CD14-positive monocyte (primary cell): ENCODE measurements at regions not wholly inside any gene's neighbourhood (a gene's known extent, or its start where the extent isn't known, plus 50 kb on each side); places are given as distances from the start of the nearest gene placed in this dataset.

ENCODE experiments used
- DNase-seq, 3 donors: peaks; one replicate each; pipeline ENCODE4 v3.0.0-alpha.2; 2011 to 2022
- H2AFZ ChIP-seq: 2 replicates; pipeline ENCODE4 v1.6.0; 2012; ENCODE audit warnings: mild to moderate bottlenecking, low read depth, low read length, inconsistent platforms; ENCODE audit not compliant: insufficient read depth, poor library complexity, severe bottlenecking
- H3K27ac ChIP-seq, 2 donors: 1 replicate in 1 of 2; 2 replicates in 1 of 2; pipeline ENCODE4 v1.5.1; 2012 to 2013; ENCODE audit warnings: low read length in 2 of 2, control low read depth in 1 of 2, inconsistent platforms in 1 of 2, low read depth in 1 of 2, mild to moderate bottlenecking in 1 of 2
- H3K27me3 ChIP-seq, 2 donors: one replicate each; pipeline versions ENCODE4 v1.6.0 to v1.6.1; 2011 to 2013; ENCODE audit warnings: low read length in 2 of 2; ENCODE audit not compliant: control insufficient read depth in 2 of 2, insufficient read depth in 2 of 2
- H3K36me3 ChIP-seq, 2 donors: replicated peaks in 1 of 2; 1 replicate in 1 of 2; 2 replicates in 1 of 2; pipeline versions ENCODE4 v1.5.1 to v1.6.1; 2012 to 2013; ENCODE audit warnings: low read length in 2 of 2, control low read depth in 1 of 2, inconsistent platforms in 1 of 2, mild to moderate bottlenecking in 1 of 2; ENCODE audit not compliant: insufficient read depth in 2 of 2, control insufficient read depth in 1 of 2
- H3K4me1 ChIP-seq, 2 donors: 1 replicate in 1 of 2; 2 replicates in 1 of 2; pipeline versions ENCODE4 v1.5.1 to v1.6.1; 2012 to 2013; ENCODE audit warnings: low read length in 2 of 2, control low read depth in 1 of 2, inconsistent platforms in 1 of 2, mild to moderate bottlenecking in 1 of 2, moderate library complexity in 1 of 2; ENCODE audit not compliant: insufficient read depth in 2 of 2, control insufficient read depth in 1 of 2
- H3K4me2 ChIP-seq: replicated peaks from 2 replicates; pipeline ENCODE3; 2012; ENCODE audit warnings: low read length, moderate library complexity, mild to moderate bottlenecking; ENCODE audit not compliant: poor library complexity, severe bottlenecking; ENCODE audit errors: extremely low read depth
- H3K4me3 ChIP-seq, 3 experiments: fragments of 200-600 bp in 1 of 3; sonication (generic) in 1 of 3; replicated peaks in 1 of 3; 1 replicate in 2 of 3; 2 replicates in 1 of 3; pipeline ENCODE4 v1.5.1; 2011 to 2013; ENCODE audit warnings: low read length in 3 of 3, mild to moderate bottlenecking in 3 of 3, control low read depth in 2 of 3, low read depth in 2 of 3, inconsistent platforms in 1 of 3, moderate library complexity in 1 of 3
- H3K79me2 ChIP-seq: 2 replicates; pipeline ENCODE4 v1.6.0; 2012; ENCODE audit warnings: mild to moderate bottlenecking, control low read depth, inconsistent platforms, low read length, moderate library complexity; ENCODE audit not compliant: insufficient read depth
- H3K9ac ChIP-seq: 2 replicates; pipeline ENCODE4 v1.6.0; 2017; ENCODE audit warnings: low read length, mild to moderate bottlenecking; ENCODE audit not compliant: insufficient read depth, poor library complexity, severe bottlenecking
- H3K9me3 ChIP-seq, 2 donors: replicated peaks in 1 of 2; 1 replicate in 1 of 2; 2 replicates in 1 of 2; pipeline versions ENCODE4 v1.5.1 to v1.6.1; 2012 to 2013; ENCODE audit warnings: low read length in 2 of 2, control low read depth in 1 of 2; ENCODE audit not compliant: control insufficient read depth in 1 of 2, insufficient read depth in 1 of 2
- H4K20me1 ChIP-seq: 2 replicates; pipeline ENCODE4 v1.6.0; 2012; ENCODE audit warnings: mild to moderate bottlenecking, low read length, control low read depth, moderate library complexity; ENCODE audit not compliant: insufficient read depth
- H3K27ac Mint-ChIP-seq, 7 donors: one replicate each; pipeline ENCODE4 v1.8.0; 2020; ENCODE audit warnings: mild to moderate bottlenecking in 7 of 7, mixed read lengths in 7 of 7, moderate library complexity in 6 of 7, inconsistent platforms in 2 of 7
- H3K27me3 Mint-ChIP-seq, 3 donors: one replicate each; pipeline ENCODE4 v1.8.0; 2021 to 2022; ENCODE audit warnings: low read depth in 3 of 3, mild to moderate bottlenecking in 3 of 3, mixed read lengths in 3 of 3, moderate library complexity in 3 of 3, inconsistent platforms in 1 of 3
- H3K36me3 Mint-ChIP-seq, 2 donors: one replicate each; pipeline ENCODE4 v1.8.0; 2020; ENCODE audit warnings: mixed read lengths in 2 of 2, inconsistent platforms in 1 of 2, mild to moderate bottlenecking in 1 of 2
- H3K4me1 Mint-ChIP-seq: one replicate; pipeline ENCODE4 v1.8.0; 2020; ENCODE audit warnings: mild to moderate bottlenecking, mixed read lengths
- H3K4me3 Mint-ChIP-seq, 2 donors: one replicate each; pipeline ENCODE4 v1.8.0; 2020; ENCODE audit warnings: mild to moderate bottlenecking in 2 of 2, mixed read lengths in 2 of 2, moderate library complexity in 1 of 2
- H3K9me3 Mint-ChIP-seq, 7 donors: one replicate each; pipeline ENCODE4 v1.8.0; 2020 to 2022; ENCODE audit warnings: mixed read lengths in 7 of 7, mild to moderate bottlenecking in 6 of 7, moderate library complexity in 6 of 7, inconsistent platforms in 2 of 7
- WGBS: methylation state at CpG from one replicate; pipeline ENCODE4 v1.1.5; 2013; ENCODE audit warnings: missing lambda C conversion rate; ENCODE audit not compliant: insufficient coverage; 5-methylcytosine and 5-hydroxymethylcytosine counted together
- intact Hi-C, 2 donors: fragments of 100-400 bp; cut with micrococcal nuclease; formaldehyde crosslinking; loops; one replicate each; pipeline versions ENCODE4 v1.15.0 to v1.15.1; 2023
- TF ChIP-seq, protein P1 (sequence below): fragments of 200-600 bp; IDR thresholded peaks from one replicate; pipeline ENCODE4 v1.8.0; 2022; ENCODE audit warnings: antibody characterized with exemption, mild to moderate bottlenecking

DNA sequence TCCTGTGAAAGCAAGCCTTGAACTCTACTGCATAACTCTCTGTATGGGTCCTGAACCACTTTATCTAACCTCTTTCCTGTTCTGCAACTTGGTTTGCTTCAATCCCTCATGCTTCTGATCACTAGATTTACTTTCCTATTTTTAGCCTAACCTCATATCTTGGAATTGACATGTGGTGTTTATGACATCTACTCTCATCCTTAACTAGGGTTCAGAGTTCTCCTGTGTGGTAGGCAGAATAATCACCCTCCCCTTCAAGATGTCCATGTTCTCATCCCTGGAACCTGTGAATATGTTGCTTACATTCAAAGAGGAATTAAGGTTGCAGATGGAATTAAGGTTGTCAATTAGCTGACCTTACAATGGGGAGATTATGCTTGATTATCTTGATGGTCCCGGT is 67.4 kb upstream of the STXBP6 start:
- H2AFZ ChIP-seq, result no peak overlapping the region
- H3K36me3 ChIP-seq, result no peaks in the 10 kb centered on the region
- peaks cover 3 to 8% of the 10 kb centered on the region in 2 donors for H3K4me1 ChIP-seq
- no peak overlapping the region for H3K4me2 ChIP-seq
- Mint-ChIP-seq H3K4me1 (peaks cover 5% of the 10 kb centered on the region), H3K4me3 (no peak overlapping the region), H3K27ac (peak overlapping the region in 1 of 7 donors; percentile 25), H3K9me3 (peaks cover 0 to 5% (median 3%) of the 10 kb centered on the region in 7 donors), H3K27me3 (peaks cover 0 to 10% (median 8%) of the 10 kb centered on the region in 3 donors), H3K36me3 (no peaks in the 10 kb centered on the region)
- H3K79me2 ChIP-seq, result no peaks in the 10 kb centered on the region
- H3K9ac ChIP-seq, result no peak overlapping the region
- DNase-seq, result no peak
- H4K20me1 ChIP-seq, result no peaks in the 10 kb centered on the region
- WGBS, result 100% methylated on average over 1 of the region's 1 CpG
- TF ChIP-seq, protein P1, sequence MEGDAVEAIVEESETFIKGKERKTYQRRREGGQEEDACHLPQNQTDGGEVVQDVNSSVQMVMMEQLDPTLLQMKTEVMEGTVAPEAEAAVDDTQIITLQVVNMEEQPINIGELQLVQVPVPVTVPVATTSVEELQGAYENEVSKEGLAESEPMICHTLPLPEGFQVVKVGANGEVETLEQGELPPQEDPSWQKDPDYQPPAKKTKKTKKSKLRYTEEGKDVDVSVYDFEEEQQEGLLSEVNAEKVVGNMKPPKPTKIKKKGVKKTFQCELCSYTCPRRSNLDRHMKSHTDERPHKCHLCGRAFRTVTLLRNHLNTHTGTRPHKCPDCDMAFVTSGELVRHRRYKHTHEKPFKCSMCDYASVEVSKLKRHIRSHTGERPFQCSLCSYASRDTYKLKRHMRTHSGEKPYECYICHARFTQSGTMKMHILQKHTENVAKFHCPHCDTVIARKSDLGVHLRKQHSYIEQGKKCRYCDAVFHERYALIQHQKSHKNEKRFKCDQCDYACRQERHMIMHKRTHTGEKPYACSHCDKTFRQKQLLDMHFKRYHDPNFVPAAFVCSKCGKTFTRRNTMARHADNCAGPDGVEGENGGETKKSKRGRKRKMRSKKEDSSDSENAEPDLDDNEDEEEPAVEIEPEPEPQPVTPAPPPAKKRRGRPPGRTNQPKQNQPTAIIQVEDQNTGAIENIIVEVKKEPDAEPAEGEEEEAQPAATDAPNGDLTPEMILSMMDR, result no peak
- H3K27ac ChIP-seq, result no peak overlapping the region
- intact Hi-C loops, result no loop called here
- no peak overlapping the region for H3K4me3 ChIP-seq
- H3K9me3 ChIP-seq, result no peaks in the 10 kb centered on the region
- H3K27me3 ChIP-seq, result peaks cover 0 to 5% of the 10 kb centered on the region in 2 donors

DNA sequence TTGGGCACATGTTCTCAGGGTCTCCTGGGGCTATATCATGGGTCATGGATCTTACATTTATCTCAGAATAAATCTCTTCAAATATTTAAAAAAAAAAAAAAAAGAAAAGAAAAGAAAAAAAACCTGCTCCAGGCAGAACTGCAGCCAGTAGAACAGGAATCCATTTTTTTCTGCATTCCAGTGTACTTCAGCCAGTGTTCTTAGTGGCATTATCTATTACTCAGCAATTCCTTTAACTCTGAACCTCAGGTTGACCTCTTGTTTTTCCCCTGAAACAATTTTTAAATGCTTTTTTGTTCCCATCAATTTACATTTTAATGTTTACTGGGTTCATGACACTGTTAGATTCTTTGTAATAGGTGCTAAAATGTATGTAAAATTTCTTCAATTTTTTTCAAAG is 66.7 kb upstream of the STXBP6 start:
- Mint-ChIP-seq H3K27ac (no peak overlapping the region), H3K36me3 (no peaks in the 10 kb centered on the region), H3K27me3 (peaks cover 0 to 11% (median 8%) of the 10 kb centered on the region in 3 donors), H3K9me3 (peaks cover 0 to 5% (median 3%) of the 10 kb centered on the region in 7 donors), H3K4me3 (no peak overlapping the region), H3K4me1 (no peaks in the 10 kb centered on the region)
- H4K20me1 ChIP-seq, result no peaks in the 10 kb centered on the region
- H3K4me2 ChIP-seq, result no peak overlapping the region
- H3K79me2 ChIP-seq, result no peaks in the 10 kb centered on the region
- no peak overlapping the region for H3K27ac ChIP-seq
- H3K9ac ChIP-seq, result no peak overlapping the region
- TF ChIP-seq, protein P1, result no peak
- H3K9me3 ChIP-seq, result no peaks in the 10 kb centered on the region
- DNase-seq, result no peak
- no peaks in the 10 kb centered on the region for H3K36me3 ChIP-seq
- H3K4me1 ChIP-seq, result peaks cover 0 to under 1% of the 10 kb centered on the region in 2 donors
- H2AFZ ChIP-seq, result no peak overlapping the region
- no peak overlapping the region for H3K4me3 ChIP-seq
- peaks cover 0 to 5% of the 10 kb centered on the region in 2 donors for H3K27me3 ChIP-seq
- intact Hi-C loops, result no loop called here
